DOHH2 (cell line): ENCODE measurements at regions not wholly inside any gene's neighbourhood (a gene's known extent, or its start where the extent isn't known, plus 50 kb on each side); places are given as distances from the start of the nearest gene placed in this dataset.
A peak's percentile ranks its signal among the peaks of the same experiment; 100 is the strongest.

ENCODE experiments used
- H3F3A ChIP-seq: fragments of 200-600 bp; sonication (generic), shearing (Covaris generic); 2 replicates; pipeline ENCODE4 v1.6.0; 2016; ENCODE audit warnings: antibody characterized with exemption, mild to moderate bottlenecking; ENCODE audit not compliant: control insufficient read depth, insufficient read depth
- H3K27ac ChIP-seq: fragments of 200-600 bp; sonication (generic); 2 replicates; pipeline ENCODE4 v1.5.1; 2014; ENCODE audit warnings: low read depth, mild to moderate bottlenecking, low read length, moderate library complexity
- H3K27me3 ChIP-seq: fragments of 200-600 bp; sonication (generic); 2 replicates; pipeline ENCODE4 v1.6.1; 2014; ENCODE audit warnings: mild to moderate bottlenecking, low read length, mixed read lengths; ENCODE audit not compliant: control insufficient read depth
- H3K36me3 ChIP-seq: fragments of 200-600 bp; sonication (generic); 2 replicates; pipeline ENCODE4 v1.6.1; 2014; ENCODE audit warnings: mild to moderate bottlenecking, low read length, moderate library complexity, mixed read lengths; ENCODE audit not compliant: control insufficient read depth
- H3K4me1 ChIP-seq: fragments of 200-600 bp; sonication (generic); 2 replicates; pipeline ENCODE4 v1.6.1; 2014; ENCODE audit warnings: mild to moderate bottlenecking, low read length, mixed read lengths; ENCODE audit not compliant: control insufficient read depth
- H3K4me2 ChIP-seq: fragments of 200-600 bp; sonication (generic); 2 replicates; pipeline ENCODE4 v1.6.0; 2014; ENCODE audit warnings: mild to moderate bottlenecking, low read length, moderate library complexity
- H3K4me3 ChIP-seq: fragments of 200-600 bp; sonication (generic); 2 replicates; pipeline ENCODE4 v1.5.1; 2014; ENCODE audit warnings: mild to moderate bottlenecking, low read length, mixed read lengths
- H3K79me2 ChIP-seq: fragments of 200-600 bp; sonication (generic); 2 replicates; pipeline ENCODE4 v1.6.1; 2014; ENCODE audit warnings: mild to moderate bottlenecking, low read length, mixed read lengths; ENCODE audit not compliant: control insufficient read depth
- H3K9me2 ChIP-seq: fragments of 200-600 bp; sonication (generic); replicated peaks from 2 replicates; pipeline ENCODE4 v1.6.1; 2014; ENCODE audit warnings: mild to moderate bottlenecking, low read length, mixed read lengths; ENCODE audit not compliant: control insufficient read depth
- H3K9me3 ChIP-seq: fragments of 200-600 bp; sonication (generic); 2 replicates; pipeline ENCODE4 v1.6.1; 2014; ENCODE audit warnings: antibody characterized with exemption, low read length, mixed read lengths; ENCODE audit not compliant: control insufficient read depth, insufficient read depth
- H4K20me1 ChIP-seq: fragments of 200-600 bp; sonication (generic); 2 replicates; pipeline ENCODE4 v1.6.0; 2014; ENCODE audit warnings: low read depth, mild to moderate bottlenecking, antibody characterized with exemption, low read length, moderate library complexity; ENCODE audit not compliant: control insufficient read depth, insufficient read depth
- CTCF ChIP-seq: fragments of 200-600 bp; sonication (generic); IDR thresholded peaks from one replicate; pipeline ENCODE4 v1.5.1; 2014; ENCODE audit warnings: antibody characterized with exemption, mild to moderate bottlenecking, low read depth, low read length; ENCODE audit not compliant: poor library complexity, severe bottlenecking
- EZH2phosphoT487 ChIP-seq: fragments of 200-600 bp; sonication (generic); IDR thresholded peaks from 2 replicates; pipeline ENCODE4 v1.6.1; 2017; ENCODE audit warnings: borderline replicate concordance, mild to moderate bottlenecking, antibody characterized with exemption, low read length, moderate library complexity, mixed read lengths

- no peak overlapping the region for H3K4me2 ChIP-seq
- no peaks in the 10 kb centered on the region for H3K79me2 ChIP-seq
- H3K4me3 ChIP-seq, result no peak overlapping the region
- no peak overlapping the region for H3K27ac ChIP-seq
- H3K27me3 ChIP-seq, result peaks cover 8% of the 10 kb centered on the region; the same call in 1 of the 2 replicates
- H3K4me1 ChIP-seq, result no peaks in the 10 kb centered on the region
- H3K9me2 ChIP-seq, result no peaks in the 10 kb centered on the region
- no peaks in the 10 kb centered on the region for H3K9me3 ChIP-seq
- no peaks in the 10 kb centered on the region for H4K20me1 ChIP-seq
- no peaks in the 10 kb centered on the region for H3F3A ChIP-seq
- H3K36me3 ChIP-seq, result no peaks in the 10 kb centered on the region
- TF ChIP-seq CTCF, result no peak
- no peak for TF ChIP-seq EZH2phosphoT487
Measured at GRCh38 chr1:70517444-70517843, 106.4 kb downstream of the CTH start.

GRCh38 chr1:70518106-70518505 is 107.0 kb downstream of the CTH start:
- TF ChIP-seq CTCF (no peak), EZH2phosphoT487 (no peak)
- Histone ChIP-seq H3K9me2 (no peaks in the 10 kb centered on the region), H3K4me3 (no peak overlapping the region), H4K20me1 (no peaks in the 10 kb centered on the region), H3K36me3 (no peaks in the 10 kb centered on the region), H3K4me1 (no peaks in the 10 kb centered on the region), H3K4me2 (no peak overlapping the region), H3F3A (no peaks in the 10 kb centered on the region), H3K9me3 (no peaks in the 10 kb centered on the region), H3K27me3 (peaks cover 8% of the 10 kb centered on the region; the same call in 1 of the 2 replicates), H3K79me2 (no peaks in the 10 kb centered on the region), H3K27ac (no peak overlapping the region)

GRCh38 chr1:70528590-70529333 is 117.7 kb downstream of the CTH start:
- Histone ChIP-seq H3K27me3 (peaks cover 14% of the 10 kb centered on the region), H3K4me1 (no peaks in the 10 kb centered on the region), H3K36me3 (no peaks in the 10 kb centered on the region), H3F3A (no peaks in the 10 kb centered on the region), H3K79me2 (no peaks in the 10 kb centered on the region), H3K4me3 (no peak overlapping the region), H4K20me1 (no peaks in the 10 kb centered on the region), H3K27ac (no peak overlapping the region), H3K4me2 (no peak overlapping the region), H3K9me3 (no peaks in the 10 kb centered on the region), H3K9me2 (no peaks in the 10 kb centered on the region)
- TF ChIP-seq CTCF, result peak; percentile 52
- TF ChIP-seq EZH2phosphoT487, result no peak
